Activated CD8-positive, alpha-beta memory T cell treated with anti-CD3 and anti-CD28 coated beads for 48 hours (primary cell): ENCODE measurements at regions not wholly inside any gene's neighbourhood (a gene's known extent, or its start where the extent isn't known, plus 50 kb on each side); places are given as distances from the start of the nearest gene placed in this dataset.

Source experiments
- DNase-seq, 3 experiments: peaks; one replicate each; pipeline ENCODE4 v3.0.0-alpha.2; 2020; ENCODE audit warnings: low read depth in 2 of 3, low spot score in 2 of 3

GRCh38 chr19:30293051-30293785, 79.0 kb upstream of the ZNF536 start:
- DNase-seq = no peak

- no peak for DNase-seq
Observed at GRCh38 chr19:30297969-30298368, 74.2 kb upstream of the ZNF536 start.

DNA sequence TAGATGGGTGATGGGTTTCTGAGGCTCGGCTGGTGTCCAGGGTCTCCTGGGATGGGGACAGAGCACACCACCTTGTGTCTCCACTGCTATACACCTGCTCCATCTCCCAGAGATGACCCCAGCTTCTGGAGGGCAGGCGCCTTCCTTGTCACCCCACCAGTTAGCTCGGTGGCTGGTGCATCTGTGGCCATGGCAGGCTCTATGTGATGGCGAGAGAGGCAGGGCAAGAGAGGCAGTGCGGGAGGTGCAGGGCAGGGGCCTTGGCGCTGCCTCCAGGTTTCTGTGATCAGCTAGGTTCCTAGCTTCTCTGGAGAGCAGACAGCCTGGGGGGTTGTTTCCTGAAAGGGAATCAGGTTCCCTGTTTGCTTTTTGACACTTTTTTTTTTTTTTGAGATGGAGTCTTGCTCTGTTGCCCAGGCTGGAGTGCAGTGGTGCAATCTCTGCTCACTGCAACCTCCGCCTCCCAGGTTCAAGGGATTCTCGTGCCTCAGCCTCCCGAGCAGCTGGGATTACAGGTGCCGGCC, 69.0 kb upstream of the ZNF536 start:
- DNase-seq = no peak

DNA sequence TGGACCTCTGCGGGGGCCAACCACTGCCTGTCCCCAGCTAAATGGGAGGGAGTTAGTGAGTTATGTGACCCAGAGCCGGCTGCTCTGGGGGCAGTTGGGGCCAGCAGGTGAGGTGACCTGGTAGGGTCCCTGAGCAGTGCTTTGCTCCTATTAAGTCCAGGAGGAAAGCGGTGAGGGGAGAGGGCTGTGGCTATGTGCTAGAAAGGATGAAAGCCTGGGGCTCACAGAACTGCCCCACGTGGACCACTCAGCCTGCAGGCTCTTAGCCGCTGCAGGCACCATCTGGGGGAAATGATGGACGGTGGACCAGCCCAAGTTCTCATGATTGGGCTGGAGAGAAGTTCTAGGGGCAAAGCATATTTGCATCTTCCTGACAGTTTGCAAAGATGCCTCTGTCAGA, 67.6 kb upstream of the ZNF536 start:
- no peak for DNase-seq

DNA sequence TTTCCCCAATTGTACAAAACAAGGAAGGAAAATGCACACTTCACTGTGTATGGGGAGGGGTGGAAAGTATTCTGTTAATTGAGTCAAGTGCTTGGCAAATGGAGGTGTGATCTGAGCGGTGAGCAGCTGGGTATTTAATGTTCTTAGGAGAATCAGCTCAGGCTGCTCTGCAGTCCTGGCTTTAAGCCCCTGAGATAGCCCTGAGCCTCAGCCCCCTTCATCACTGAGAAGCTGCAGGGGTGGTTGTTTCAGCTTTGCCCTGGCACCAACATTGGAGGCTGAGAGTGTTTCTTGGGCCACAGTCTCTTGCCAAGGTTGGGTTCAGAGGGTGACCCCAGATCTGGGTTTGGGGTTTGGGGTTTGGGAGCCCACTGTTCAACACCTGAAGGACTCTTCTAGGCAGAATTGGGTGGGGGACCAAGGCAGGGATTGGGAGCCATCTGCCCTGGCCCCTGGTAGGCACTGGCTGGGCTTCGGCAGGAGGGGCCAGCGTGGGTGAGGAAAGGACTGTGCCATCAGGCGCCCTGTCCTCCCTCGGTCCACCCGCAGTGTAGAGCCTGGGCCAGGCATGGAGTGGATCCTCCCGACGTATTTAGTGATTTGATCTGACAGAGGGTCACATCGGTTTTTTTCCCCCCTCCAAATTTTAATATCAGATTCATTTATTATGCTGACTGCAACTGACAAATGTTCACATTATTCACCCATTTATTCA, 66.7 kb upstream of the ZNF536 start:
- no peak for DNase-seq

DNA sequence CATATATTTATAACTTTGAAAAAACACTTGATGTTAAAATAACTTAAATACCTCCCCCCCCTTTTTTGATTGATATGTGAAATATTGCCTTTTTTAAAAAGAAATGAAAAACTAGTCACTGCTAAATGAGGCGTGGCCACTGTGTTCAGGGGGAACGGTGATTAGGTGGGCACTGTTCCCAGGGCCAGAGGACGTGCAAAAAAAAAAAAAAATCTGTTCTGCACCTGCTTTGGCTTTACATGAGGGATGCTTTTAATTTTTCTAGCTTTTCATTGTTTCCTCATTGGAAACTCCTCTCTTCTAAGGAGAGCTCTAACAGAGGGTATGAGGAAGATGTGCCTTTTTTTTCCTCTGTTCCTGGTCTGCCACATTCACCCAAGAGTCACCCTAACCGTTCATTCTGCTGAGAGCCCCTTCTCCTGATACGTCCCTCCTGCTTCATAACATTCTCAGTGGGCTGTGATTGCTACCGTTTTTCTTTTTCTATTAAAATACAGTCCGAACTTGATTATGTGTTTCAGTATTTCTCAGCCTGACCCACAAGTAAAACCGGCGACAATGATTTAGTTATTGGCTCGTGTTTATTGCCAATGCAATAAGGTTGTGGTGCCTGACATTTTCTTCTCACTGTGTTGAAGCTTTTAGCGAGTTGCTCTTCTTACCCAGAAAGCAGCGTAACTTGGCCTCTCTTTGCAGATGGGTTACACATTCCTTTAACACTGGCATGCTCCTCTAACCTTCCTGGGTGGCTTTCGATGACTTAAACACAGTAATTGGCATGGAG, 64.8 kb upstream of the ZNF536 start:
- DNase-seq = no peak

- no peak for DNase-seq
Observed at GRCh38 chr19:30309176-30309575, 63.0 kb upstream of the ZNF536 start.

DNA sequence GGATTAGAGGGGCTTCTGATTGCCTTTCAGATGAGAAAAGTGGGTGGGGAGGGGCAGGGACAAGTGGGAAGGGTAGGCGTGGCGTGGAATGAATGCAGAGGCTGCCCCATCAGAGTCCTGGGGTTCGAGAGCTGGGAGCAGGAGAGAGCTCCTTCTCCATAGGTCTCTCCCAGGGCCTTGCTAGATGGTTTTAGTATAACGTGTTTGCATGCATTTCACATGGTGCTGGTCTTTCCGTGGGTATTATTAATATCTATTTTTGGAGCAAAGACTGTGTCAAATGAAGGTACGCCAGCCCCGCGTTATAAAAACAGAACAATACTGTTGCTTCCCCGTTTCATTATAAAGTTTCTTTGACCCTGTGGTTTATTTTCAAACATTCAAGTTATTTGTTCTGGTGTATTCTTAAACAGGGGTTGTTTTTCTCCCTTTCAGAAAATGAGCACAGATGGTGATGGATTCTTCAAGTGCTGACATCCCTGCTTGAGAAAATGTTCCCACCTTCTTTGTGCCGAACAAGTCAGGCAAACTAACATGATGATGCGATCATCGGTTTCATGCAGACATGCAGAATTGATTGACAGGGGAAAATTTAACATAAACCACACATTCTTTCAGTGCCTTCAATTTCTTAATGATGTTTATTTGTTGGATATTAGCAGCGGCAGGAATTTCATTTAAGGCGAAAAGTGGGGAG, 62.1 kb upstream of the ZNF536 start:
- DNase-seq = no peak

- no peak for DNase-seq
Observed at GRCh38 chr19:30310602-30311263, 61.5 kb upstream of the ZNF536 start.

DNA sequence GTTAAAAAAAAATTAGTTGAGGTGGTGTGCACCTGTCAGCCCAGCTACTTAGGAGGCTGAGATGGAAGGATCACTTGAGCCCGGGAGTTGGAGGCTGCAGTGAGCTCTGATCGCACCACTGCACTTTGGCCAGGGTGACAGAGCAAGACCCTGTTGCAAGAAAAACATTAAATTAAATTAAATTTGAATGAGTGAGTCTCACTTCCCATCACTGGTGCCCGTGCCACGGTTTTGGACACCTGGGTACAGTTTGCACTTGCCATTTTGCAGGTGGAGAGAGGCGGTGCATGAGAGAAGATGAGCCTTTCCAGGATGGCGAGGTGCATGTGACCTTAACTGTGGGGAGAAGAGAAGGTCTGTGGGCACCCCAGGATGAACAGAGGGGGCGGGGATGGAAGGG, 60.3 kb upstream of the ZNF536 start:
- no peak for DNase-seq

DNA sequence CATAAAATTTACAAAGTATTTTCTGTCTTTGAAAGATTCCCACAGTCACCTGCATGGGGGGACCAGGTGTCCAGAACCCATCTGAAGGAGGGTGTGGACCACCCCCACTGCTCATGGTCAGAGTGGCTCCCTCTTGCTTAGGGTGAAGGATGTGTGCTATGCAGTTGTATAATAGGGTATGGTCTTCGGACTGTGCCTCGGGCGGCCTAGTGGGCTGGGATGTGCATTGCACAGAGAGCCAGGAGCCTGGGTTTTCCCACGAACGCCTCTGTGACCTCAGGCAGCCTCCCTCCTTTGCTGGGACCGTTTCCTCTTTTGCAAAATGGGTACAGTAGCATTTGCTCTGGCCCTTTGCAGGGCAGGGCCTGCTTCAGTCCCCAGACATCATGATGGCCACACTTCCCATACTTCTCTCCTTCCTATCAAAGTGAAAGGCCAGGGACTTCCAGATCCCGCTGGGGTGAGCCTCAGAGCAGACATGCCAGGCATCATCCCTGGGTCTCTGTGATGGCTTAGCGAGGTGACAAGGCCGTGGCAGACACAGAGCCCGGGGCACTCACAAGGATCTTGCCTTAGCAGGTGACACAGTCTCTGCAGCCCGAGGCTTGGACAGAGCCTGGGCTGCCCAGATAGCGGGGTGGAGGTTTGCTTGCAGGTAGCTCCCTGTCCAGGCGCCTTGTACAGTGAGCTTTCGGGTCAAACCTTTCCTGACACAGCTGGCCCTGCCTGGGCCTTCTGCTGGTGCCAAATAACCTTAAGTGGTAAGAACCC, 59.4 kb upstream of the ZNF536 start:
- DNase-seq = no peak

GRCh38 chr19:30313353-30313750, 58.8 kb upstream of the ZNF536 start:
- DNase-seq = no peak

DNA sequence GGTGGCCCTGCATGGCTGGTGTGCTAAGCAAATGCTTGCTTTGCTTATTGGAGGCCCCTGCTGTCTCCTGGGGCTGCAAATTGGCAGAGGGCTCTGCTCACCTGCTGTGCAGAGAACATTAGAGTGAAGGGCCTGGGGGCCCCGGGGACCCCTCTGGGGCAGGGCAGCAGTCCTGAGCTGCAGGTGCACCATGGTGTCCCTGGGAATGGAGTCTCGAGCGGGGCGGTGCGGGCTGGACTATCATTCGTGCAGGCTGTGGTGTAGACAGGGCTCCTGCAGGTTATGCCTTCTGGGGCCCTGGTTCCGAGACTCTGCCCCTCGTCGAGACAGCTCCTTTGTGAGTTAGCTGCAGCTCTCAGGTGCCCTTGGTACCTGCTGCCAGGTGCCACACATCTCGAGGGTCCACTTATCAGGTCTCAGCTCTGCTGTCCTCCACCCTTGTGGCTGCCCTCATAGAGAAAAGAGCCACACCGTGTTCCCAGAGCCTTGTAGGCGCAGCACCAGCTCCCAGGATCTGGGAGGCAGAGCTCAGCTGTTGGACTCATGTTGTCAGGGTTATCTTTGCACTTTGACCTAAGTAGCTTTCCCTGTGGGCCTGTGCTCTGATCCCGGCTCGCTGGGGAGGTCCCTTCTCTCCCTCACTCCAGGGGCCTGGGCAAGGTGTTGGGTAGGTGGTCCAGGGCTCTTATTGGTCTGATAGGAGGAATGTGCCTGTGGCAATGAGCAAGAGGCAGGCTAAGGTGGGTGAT, 58.0 kb upstream of the ZNF536 start:
- no peak for DNase-seq

- no peak for DNase-seq
Observed at GRCh38 chr19:30314805-30315155, 57.4 kb upstream of the ZNF536 start.

DNA sequence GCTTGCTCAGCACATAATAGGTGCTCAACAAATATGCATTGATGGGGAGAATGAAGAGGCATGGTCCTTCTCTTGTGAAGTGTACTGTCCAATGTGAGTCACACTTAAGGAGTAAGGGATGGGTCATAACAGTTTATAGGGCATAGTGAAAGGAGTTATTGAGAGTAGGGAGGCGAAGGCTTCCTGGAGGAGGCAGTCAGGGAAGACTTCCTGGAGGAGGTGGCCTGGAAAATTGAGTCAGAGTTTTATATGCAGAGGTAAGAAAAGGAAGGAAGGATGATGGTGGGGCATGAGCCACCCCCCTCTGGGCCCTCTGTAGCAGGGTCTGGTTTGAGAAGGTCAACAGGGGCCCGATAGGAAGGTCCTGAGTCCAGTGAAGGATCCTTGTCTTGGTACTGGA, 57.0 kb upstream of the ZNF536 start:
- DNase-seq = no peak

DNA sequence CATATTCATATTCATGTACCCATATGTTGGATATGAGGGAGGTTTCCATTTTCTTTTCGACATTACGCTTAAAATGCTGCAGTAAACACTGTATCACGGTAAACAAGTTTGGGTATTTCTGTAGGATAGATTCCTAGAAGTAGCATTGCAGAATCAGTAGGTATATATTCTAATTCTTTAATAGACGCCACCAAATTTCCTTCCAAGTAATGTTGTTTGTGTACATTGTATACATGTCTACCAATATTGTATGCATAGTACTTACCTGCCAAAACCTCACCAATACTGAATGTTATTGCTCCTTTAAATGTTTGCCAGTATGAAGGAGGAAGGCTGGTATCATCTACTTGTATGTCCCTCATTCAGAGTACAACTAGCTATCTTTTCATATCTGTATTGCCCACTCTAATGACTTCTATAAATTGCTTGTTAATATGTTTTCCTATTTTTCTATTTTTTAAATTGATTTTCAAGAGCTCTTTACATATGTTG, 56.1 kb upstream of the ZNF536 start:
- no peak for DNase-seq

- no peak for DNase-seq
Observed at GRCh38 chr19:30316560-30317106, 55.6 kb upstream of the ZNF536 start.

DNA sequence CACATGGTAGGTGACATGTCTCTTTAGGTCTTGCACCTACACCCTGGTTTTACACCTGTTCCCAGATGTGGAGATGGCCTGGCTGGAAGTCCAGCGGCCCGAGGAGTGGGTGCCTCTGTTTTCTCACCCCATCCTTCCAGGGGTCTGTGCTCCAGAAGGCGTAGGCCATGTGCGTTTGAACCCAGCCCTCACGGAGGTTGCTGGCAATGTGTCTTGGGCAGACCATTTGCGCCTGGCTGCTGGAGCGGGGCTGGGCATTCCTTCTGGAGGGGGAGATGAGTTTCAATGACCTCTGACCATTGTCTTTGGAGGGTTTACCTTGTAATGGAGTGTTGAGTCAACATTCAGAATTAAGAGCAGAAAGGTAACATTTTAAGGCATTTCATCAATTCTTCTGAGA, 54.8 kb upstream of the ZNF536 start:
- DNase-seq = no peak

GRCh38 chr19:30318261-30318660, 53.9 kb upstream of the ZNF536 start:
- no peak for DNase-seq
